ENCODE measurements at regions not wholly inside any gene's neighbourhood (a gene's known extent, or its start where the extent isn't known, plus 50 kb on each side); places are given as distances from the start of the nearest gene placed in this dataset.

DNA sequence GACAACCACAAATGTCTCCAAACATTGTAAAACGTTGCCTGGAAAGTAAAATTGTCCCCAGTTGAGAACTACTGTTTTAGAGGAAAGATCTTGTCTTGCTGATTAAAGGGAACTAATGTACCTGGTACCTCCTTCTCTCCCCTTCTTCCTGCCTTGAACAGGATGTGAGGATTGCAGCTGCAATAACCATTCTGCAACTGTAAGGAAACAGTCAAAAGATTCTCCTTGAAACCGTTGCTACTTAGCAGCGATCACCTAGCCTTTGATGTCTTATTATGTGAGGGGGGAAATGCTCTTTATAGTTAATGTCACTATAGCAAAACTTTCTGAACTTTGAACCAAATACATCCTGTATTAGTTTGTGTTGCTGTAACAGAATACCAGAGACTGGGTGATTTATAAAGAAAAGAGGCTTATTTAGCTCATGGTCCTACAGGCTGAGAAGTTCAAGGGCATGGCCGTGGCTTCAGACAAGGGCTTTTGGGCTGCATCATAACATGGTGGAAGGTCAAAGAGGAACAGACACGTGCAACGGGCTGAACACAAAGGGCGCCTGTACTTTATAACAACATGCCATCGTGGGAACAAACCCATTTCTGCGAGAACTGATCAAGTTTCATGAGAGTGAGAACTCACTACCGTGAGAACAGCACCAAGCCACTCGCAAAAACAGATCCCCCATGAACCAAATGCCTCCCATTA lies 54.2 kb upstream of the PARD3 start:
- TF ChIP-seq CTCF (IDR thresholded peaks at IDR 0.05) (no peak), ZFX (IDR thresholded peaks at IDR 0.05; ENCODE audit: borderline replicate concordance) (no peak)

Data from 22Rv1 (cell line).